ENCODE measurements at regions not wholly inside any gene's neighbourhood (a gene's known extent, or its start where the extent isn't known, plus 50 kb on each side); places are given as distances from the start of the nearest gene placed in this dataset.

DNA sequence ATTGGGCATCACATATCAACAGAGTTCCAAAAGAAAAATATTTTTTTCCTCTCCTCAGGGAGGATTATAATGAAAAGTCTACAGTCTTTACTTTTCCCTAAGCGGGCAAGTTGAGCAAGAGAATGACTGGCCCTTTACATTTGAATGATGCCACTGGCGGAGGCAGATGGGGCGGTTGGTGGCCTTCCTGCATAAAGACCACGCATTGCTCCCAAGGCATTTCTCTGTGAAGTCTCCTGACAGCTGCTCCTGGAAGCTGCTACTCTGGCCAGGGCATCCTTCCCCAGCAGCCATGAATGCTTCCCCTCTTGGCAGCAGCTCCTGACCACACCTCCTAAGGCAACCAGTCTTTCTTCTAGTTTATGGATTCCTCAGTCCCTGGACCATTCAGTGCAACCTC is 161.1 kb upstream of the RRP15 start:
- 66 to 70% methylated on average over 4 of the region's 4 CpGs for WGBS, 2 donors
- Histone ChIP-seq H3K27ac (no peak overlapping the region), H3K4me3 (no peak overlapping the region), H3K27me3 (no peaks in the 10 kb centered on the region), H3K4me1 (no peaks in the 10 kb centered on the region), H3K36me3 (no peaks in the 10 kb centered on the region), H3K9me3 (no peaks in the 10 kb centered on the region)
- DNase-seq: no peak
- TF ChIP-seq, protein P1, sequence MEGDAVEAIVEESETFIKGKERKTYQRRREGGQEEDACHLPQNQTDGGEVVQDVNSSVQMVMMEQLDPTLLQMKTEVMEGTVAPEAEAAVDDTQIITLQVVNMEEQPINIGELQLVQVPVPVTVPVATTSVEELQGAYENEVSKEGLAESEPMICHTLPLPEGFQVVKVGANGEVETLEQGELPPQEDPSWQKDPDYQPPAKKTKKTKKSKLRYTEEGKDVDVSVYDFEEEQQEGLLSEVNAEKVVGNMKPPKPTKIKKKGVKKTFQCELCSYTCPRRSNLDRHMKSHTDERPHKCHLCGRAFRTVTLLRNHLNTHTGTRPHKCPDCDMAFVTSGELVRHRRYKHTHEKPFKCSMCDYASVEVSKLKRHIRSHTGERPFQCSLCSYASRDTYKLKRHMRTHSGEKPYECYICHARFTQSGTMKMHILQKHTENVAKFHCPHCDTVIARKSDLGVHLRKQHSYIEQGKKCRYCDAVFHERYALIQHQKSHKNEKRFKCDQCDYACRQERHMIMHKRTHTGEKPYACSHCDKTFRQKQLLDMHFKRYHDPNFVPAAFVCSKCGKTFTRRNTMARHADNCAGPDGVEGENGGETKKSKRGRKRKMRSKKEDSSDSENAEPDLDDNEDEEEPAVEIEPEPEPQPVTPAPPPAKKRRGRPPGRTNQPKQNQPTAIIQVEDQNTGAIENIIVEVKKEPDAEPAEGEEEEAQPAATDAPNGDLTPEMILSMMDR (IDR thresholded peaks at IDR 0.05): no peak
- TF ChIP-seq EP300 (IDR thresholded peaks at IDR 0.05) (no peak), POLR2A (IDR thresholded peaks at IDR 0.05) (no peak), POLR2AphosphoS5 (IDR thresholded peaks at IDR 0.05) (no peak)
- no peak for ATAC-seq (ENCODE audit: low FRiP score in 2 of 2)

DNA sequence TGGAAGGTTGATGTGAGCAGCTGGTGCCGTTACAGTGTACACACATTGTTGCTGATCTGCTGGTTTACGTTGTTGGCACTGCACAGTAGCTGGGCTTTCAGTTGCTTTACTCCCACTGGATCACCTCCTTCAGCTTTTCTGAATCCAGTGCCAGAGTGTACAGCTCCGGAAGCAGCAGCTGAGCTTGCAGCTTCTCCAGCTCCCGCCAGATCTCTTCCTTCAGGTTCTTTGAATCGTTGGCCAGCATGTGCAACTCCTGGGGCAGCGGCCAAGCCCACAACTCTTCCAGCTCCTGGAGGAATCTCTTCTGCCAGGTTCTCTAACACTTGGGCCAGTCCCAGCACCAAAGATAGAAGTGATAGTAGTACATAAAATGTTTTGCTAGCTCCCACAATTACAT is 149.7 kb upstream of the RRP15 start:
- Histone ChIP-seq H3K4me1 (no peaks in the 10 kb centered on the region), H3K36me3 (no peaks in the 10 kb centered on the region), H3K27me3 (no peaks in the 10 kb centered on the region), H3K9me3 (no peaks in the 10 kb centered on the region), H3K27ac (no peak overlapping the region), H3K4me3 (no peak overlapping the region)
- DNase-seq (no peak), ATAC-seq (ENCODE audit: low FRiP score in 2 of 2) (no peak)
- no peak for TF ChIP-seq EP300 (IDR thresholded peaks at IDR 0.05)
- TF ChIP-seq POLR2AphosphoS5 (IDR thresholded peaks at IDR 0.05): no peak
- TF ChIP-seq POLR2A (IDR thresholded peaks at IDR 0.05): no peak
- TF ChIP-seq, protein P1 (IDR thresholded peaks at IDR 0.05): no peak
- WGBS, 2 donors: 84 to 96% methylated on average over 6 of the region's 6 CpGs

DNA sequence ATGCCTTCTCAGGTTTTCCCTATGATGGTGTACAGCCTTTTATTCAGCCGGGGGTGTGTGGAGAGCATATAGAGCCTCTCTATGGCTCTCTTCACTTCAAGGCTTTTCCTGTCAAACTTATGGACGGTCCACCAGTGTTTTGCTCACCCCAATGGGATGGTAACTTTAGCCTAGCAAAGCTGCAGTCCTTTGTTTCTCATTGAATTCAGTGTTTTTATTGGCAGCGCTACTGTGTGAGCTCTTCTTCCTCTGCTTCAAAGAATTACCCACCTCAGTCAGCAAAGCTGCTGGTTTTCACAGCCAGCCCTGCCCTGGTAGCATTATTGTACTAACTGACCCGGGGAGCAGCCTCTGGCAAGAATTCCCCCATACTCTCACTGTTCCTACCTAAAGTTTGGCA is 145.3 kb upstream of the RRP15 start:
- no peak for TF ChIP-seq POLR2A (IDR thresholded peaks at IDR 0.05)
- TF ChIP-seq, protein P1 (IDR thresholded peaks at IDR 0.05): no peak
- TF ChIP-seq POLR2AphosphoS5 (IDR thresholded peaks at IDR 0.05): no peak
- no peak for TF ChIP-seq EP300 (IDR thresholded peaks at IDR 0.05)
- Histone ChIP-seq H3K27ac (no peak overlapping the region), H3K27me3 (no peaks in the 10 kb centered on the region), H3K4me1 (no peaks in the 10 kb centered on the region), H3K9me3 (no peaks in the 10 kb centered on the region), H3K4me3 (no peak overlapping the region), H3K36me3 (no peaks in the 10 kb centered on the region)
- no peak for DNase-seq
- 63 to 69% methylated on average over 4 of the region's 4 CpGs for WGBS, 2 donors
- ATAC-seq (ENCODE audit: low FRiP score in 2 of 2): no peak

DNA sequence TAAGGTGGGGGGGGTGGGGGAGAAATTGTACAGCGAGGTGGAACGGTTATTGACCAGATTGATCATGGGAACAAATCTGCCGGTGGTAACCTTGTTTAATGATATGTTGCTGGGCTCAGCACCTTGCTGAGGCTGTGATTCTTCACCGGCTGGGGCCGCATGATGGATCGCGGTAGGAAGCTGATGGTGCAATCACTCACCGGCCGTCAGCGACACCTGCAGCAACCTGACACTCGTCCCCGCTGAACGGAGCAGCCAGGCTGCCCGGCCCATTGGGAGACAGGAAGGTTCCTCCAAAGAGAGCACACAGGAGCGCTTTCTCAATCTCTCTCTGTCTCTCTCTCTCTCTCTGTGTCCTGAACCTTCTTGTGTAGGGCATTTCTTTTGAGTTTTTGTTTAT is 128.5 kb upstream of the RRP15 start:
- TF ChIP-seq EP300 (IDR thresholded peaks at IDR 0.05): no peak
- no peak for TF ChIP-seq POLR2A (IDR thresholded peaks at IDR 0.05)
- no peak for TF ChIP-seq POLR2AphosphoS5 (IDR thresholded peaks at IDR 0.05)
- WGBS, 2 donors: 11 to 13% methylated on average over 9 to 15 of the region's 15 CpGs
- no peak overlapping the region for H3K4me3 ChIP-seq
- H3K4me1 ChIP-seq: no peaks in the 10 kb centered on the region
- no peaks in the 10 kb centered on the region for H3K36me3 ChIP-seq
- H3K27ac ChIP-seq: no peak overlapping the region
- H3K9me3 ChIP-seq: no peaks in the 10 kb centered on the region
- H3K27me3 ChIP-seq: no peaks in the 10 kb centered on the region
- peak in 1 of 2 donors; percentile 55 for DNase-seq
- ATAC-seq (ENCODE audit: low FRiP score in 2 of 2): peak in 1 of 2 donors; percentile 10

DNA sequence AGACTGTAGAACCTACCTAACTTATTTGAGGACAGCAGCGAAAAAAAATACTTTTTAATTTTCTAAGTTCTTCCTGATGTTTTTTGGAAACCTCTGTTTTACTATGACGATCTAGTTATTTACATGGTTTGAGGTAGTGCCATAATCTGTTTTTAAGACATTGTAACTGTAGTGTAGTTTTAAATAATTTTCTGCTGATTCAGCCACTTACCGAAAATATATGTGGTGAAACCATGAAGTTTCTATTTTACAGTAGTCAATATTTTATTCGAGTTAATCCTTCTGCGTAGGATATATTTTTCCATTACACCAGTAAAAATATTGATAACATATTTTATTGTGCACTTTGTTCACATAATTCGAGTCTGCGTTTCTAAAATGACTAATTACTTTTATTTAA is 121.7 kb upstream of the RRP15 start:
- Histone ChIP-seq H3K9me3 (no peaks in the 10 kb centered on the region), H3K4me3 (no peak overlapping the region), H3K27me3 (peaks cover 0 to 34% (median 9%) of the 10 kb centered on the region in 4 donors), H3K27ac (no peak overlapping the region), H3K36me3 (no peaks in the 10 kb centered on the region), H3K4me1 (peaks cover 15 to 24% (median 22%) of the 10 kb centered on the region in 4 donors)
- TF ChIP-seq POLR2AphosphoS5 (IDR thresholded peaks at IDR 0.05) (no peak), POLR2A (IDR thresholded peaks at IDR 0.05) (no peak), EP300 (IDR thresholded peaks at IDR 0.05) (no peak)
- TF ChIP-seq, protein P1 (IDR thresholded peaks at IDR 0.05): no peak
- WGBS, 2 donors: 47 to 61% methylated on average over 7 of the region's 7 CpGs
- DNase-seq: no peak
- ATAC-seq (ENCODE audit: low FRiP score in 2 of 2): no peak

Data from upper lobe of left lung (tissue), 6 donors.